WERI-Rb-1 (cell line): ENCODE measurements at regions not wholly inside any gene's neighbourhood (a gene's known extent, or its start where the extent isn't known, plus 50 kb on each side); places are given as distances from the start of the nearest gene placed in this dataset.

Source experiments
- DNase-seq: peaks from one replicate; pipeline ENCODE4 v3.0.0-alpha.2; 2020
- H3K27ac ChIP-seq: fragments of 250-450 bp; sonication (Bioruptor Pico); 2 replicates; pipeline ENCODE4 v1.5.1; 2020; ENCODE audit warnings: mild to moderate bottlenecking, moderate library complexity
- H3K27me3 ChIP-seq: fragments of 250-450 bp; sonication (Bioruptor Pico); 2 replicates; pipeline ENCODE4 v1.5.1; 2021; ENCODE audit warnings: mild to moderate bottlenecking, low read depth, moderate library complexity; ENCODE audit not compliant: insufficient read depth, severe bottlenecking
- H3K36me3 ChIP-seq: fragments of 250-450 bp; sonication (Bioruptor Pico); 2 replicates; pipeline ENCODE4 v1.5.1; 2020; ENCODE audit warnings: mild to moderate bottlenecking, moderate library complexity
- H3K4me3 ChIP-seq: 2 replicates; pipeline ENCODE4 v1.5.1; 2011; ENCODE audit warnings: low read depth, mild to moderate bottlenecking, control low read depth, low read length
- H3K9me3 ChIP-seq: fragments of 250-450 bp; sonication (Bioruptor Pico); 2 replicates; pipeline ENCODE4 v1.5.1; 2021; ENCODE audit warnings: mild to moderate bottlenecking, moderate library complexity; ENCODE audit not compliant: severe bottlenecking
- CTCF ChIP-seq: IDR thresholded peaks from 2 replicates; pipeline ENCODE4 v1.5.1; 2011; ENCODE audit warnings: low read depth, mild to moderate bottlenecking, control low read depth, inconsistent platforms, low read length

GRCh38 chr18:40388121-40388520, 1566.9 kb upstream of the PIK3C3 start:
- Histone ChIP-seq H3K27me3 (no peaks in the 10 kb centered on the region), H3K9me3 (no peaks in the 10 kb centered on the region), H3K27ac (no peak overlapping the region), H3K4me3 (no peak overlapping the region), H3K36me3 (no peaks in the 10 kb centered on the region)
- no peak for DNase-seq
- TF ChIP-seq CTCF, result no peak

GRCh38 chr18:40387130-40387787, 1567.8 kb upstream of the PIK3C3 start:
- no peak for TF ChIP-seq CTCF
- Histone ChIP-seq H3K4me3 (no peak overlapping the region), H3K27ac (no peak overlapping the region), H3K9me3 (no peaks in the 10 kb centered on the region), H3K36me3 (no peaks in the 10 kb centered on the region), H3K27me3 (no peaks in the 10 kb centered on the region)
- no peak for DNase-seq

GRCh38 chr18:40382197-40382596, 1572.8 kb upstream of the PIK3C3 start:
- TF ChIP-seq CTCF, result no peak
- Histone ChIP-seq H3K9me3 (no peaks in the 10 kb centered on the region), H3K4me3 (no peak overlapping the region), H3K27ac (no peak overlapping the region), H3K27me3 (no peaks in the 10 kb centered on the region), H3K36me3 (no peaks in the 10 kb centered on the region)
- DNase-seq, result no peak

DNA sequence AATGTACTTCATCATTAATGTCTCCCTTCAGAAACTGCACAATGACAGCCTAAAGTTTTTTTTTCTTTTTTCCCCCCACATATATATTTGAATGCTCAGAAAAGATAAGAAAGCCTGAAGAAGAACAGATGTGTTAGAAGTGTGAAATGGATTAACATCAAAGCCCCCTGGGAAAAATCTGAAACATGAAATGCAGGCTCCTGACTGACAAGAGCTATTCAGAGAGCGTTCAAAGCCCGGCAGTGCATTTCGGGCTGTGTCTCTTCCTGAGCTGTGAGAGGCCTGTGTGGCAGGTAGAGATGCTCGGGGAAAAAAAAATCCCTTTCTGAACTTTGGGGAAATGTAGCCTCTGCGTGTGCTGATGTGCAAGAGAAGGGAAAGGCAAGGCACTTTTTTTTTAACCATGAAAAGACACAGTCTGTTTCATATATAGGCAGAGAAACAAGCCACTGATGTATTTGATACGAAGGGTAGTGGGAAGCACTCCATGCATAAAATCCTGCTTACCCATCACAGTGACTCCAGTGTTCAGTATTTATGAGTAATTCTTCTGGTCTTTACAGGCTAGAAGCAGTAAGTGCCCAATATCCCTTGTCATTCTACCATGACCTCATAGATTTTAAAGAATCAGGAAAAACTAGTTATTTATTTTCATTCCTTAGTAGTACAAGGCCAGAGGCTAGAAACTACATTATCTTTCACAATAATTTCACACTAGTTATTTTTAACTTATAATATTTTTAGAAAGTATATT, 1574.2 kb upstream of the PIK3C3 start:
- Histone ChIP-seq H3K36me3 (no peaks in the 10 kb centered on the region), H3K27me3 (no peaks in the 10 kb centered on the region), H3K27ac (no peak overlapping the region), H3K9me3 (no peaks in the 10 kb centered on the region), H3K4me3 (no peak overlapping the region)
- DNase-seq, result no peak
- TF ChIP-seq CTCF, result no peak

GRCh38 chr18:40375837-40376236, 1579.2 kb upstream of the PIK3C3 start:
- no peak for TF ChIP-seq CTCF
- H3K27me3 ChIP-seq, result no peaks in the 10 kb centered on the region
- H3K36me3 ChIP-seq, result no peaks in the 10 kb centered on the region
- no peak overlapping the region for H3K27ac ChIP-seq
- DNase-seq, result no peak
- H3K4me3 ChIP-seq, result no peak overlapping the region
- H3K9me3 ChIP-seq, result no peaks in the 10 kb centered on the region
